ENCODE measurements at regions not wholly inside any gene's neighbourhood (a gene's known extent, or its start where the extent isn't known, plus 50 kb on each side); places are given as distances from the start of the nearest gene placed in this dataset.

- CTCF ChIA-PET: interaction anchor here (0.6 to 1.3 kb wide), 2 partner anchors 14 to 141 kb away, joined by 3 read pairs; no protein-coding TSS in a partner anchor
Observed at GRCh38 chr4:156659570-156659969, 312.0 kb downstream of the PDGFC start.

GRCh38 chr4:156656896-156657295 lies 314.7 kb downstream of the PDGFC start:
- no peaks in the 10 kb centered on the region for H3K27me3 Mint-ChIP-seq
- no peak overlapping the region for H3K4me3 Mint-ChIP-seq
- no peaks in the 10 kb centered on the region for H3K36me3 Mint-ChIP-seq (ENCODE audit: low read depth)
- DNase-seq: no peak
- POLR2A ChIA-PET: no interaction called here
- H3K27ac Mint-ChIP-seq: no peak overlapping the region
- CTCF ChIA-PET: no interaction called here
- peaks cover 2% of the 10 kb centered on the region for H3K9me3 Mint-ChIP-seq
- no peak for ATAC-seq
- no peaks in the 10 kb centered on the region for H3K4me1 Mint-ChIP-seq (ENCODE audit: low read depth)
- intact Hi-C loops (cut with micrococcal nuclease): no loop called here
- no peak for TF ChIP-seq CTCF (IDR thresholded peaks at IDR 0.05)

More at GRCh38 chr4:156659570-156659969, 312.0 kb downstream of the PDGFC start:
- DNase-seq (no peak), ATAC-seq (no peak)
- H3K27me3 Mint-ChIP-seq: no peaks in the 10 kb centered on the region
- no peaks in the 10 kb centered on the region for H3K36me3 Mint-ChIP-seq (ENCODE audit: low read depth)
- no peak for TF ChIP-seq CTCF (IDR thresholded peaks at IDR 0.05)
- intact Hi-C loops (cut with micrococcal nuclease): no loop called here
- peaks cover 2% of the 10 kb centered on the region for H3K9me3 Mint-ChIP-seq
- POLR2A ChIA-PET: no interaction called here
- H3K4me1 Mint-ChIP-seq (ENCODE audit: low read depth): no peaks in the 10 kb centered on the region
- H3K27ac Mint-ChIP-seq: no peak overlapping the region
- no peak overlapping the region for H3K4me3 Mint-ChIP-seq

GRCh38 chr4:156654410-156654809 lies 317.2 kb downstream of the PDGFC start:
- TF ChIP-seq CTCF (IDR thresholded peaks at IDR 0.05): no peak
- no peak for ATAC-seq
- no peaks in the 10 kb centered on the region for H3K4me1 Mint-ChIP-seq (ENCODE audit: low read depth)
- intact Hi-C loops (cut with micrococcal nuclease): no loop called here
- no peak overlapping the region for H3K4me3 Mint-ChIP-seq
- no peak overlapping the region for H3K27ac Mint-ChIP-seq
- no peaks in the 10 kb centered on the region for H3K36me3 Mint-ChIP-seq (ENCODE audit: low read depth)
- H3K27me3 Mint-ChIP-seq: no peaks in the 10 kb centered on the region
- POLR2A ChIA-PET: no interaction called here
- no peak for DNase-seq
- peaks cover 2% of the 10 kb centered on the region for H3K9me3 Mint-ChIP-seq
- CTCF ChIA-PET: no interaction called here

GRCh38 chr4:156643826-156644225 lies 327.8 kb downstream of the PDGFC start:
- H3K9me3 Mint-ChIP-seq: no peaks in the 10 kb centered on the region
- H3K27me3 Mint-ChIP-seq: no peaks in the 10 kb centered on the region
- intact Hi-C loops (cut with micrococcal nuclease): no loop called here
- no peaks in the 10 kb centered on the region for H3K4me1 Mint-ChIP-seq (ENCODE audit: low read depth)
- TF ChIP-seq CTCF (IDR thresholded peaks at IDR 0.05): no peak
- DNase-seq (no peak), ATAC-seq (no peak)
- no peaks in the 10 kb centered on the region for H3K36me3 Mint-ChIP-seq (ENCODE audit: low read depth)
- no peak overlapping the region for H3K27ac Mint-ChIP-seq
- ChIA-PET CTCF (no interaction called here), POLR2A (no interaction called here)
- H3K4me3 Mint-ChIP-seq: no peak overlapping the region

GRCh38 chr4:156642161-156642560 lies 329.4 kb downstream of the PDGFC start:
- no peak for TF ChIP-seq CTCF (IDR thresholded peaks at IDR 0.05)
- Mint-ChIP-seq H3K27me3 (no peaks in the 10 kb centered on the region), H3K27ac (no peak overlapping the region), H3K4me1 (ENCODE audit: low read depth) (no peaks in the 10 kb centered on the region), H3K4me3 (no peak overlapping the region), H3K9me3 (no peaks in the 10 kb centered on the region), H3K36me3 (ENCODE audit: low read depth) (no peaks in the 10 kb centered on the region)
- no peak for DNase-seq
- ChIA-PET POLR2A (no interaction called here), CTCF (no interaction called here)
- ATAC-seq: no peak
- intact Hi-C loops (cut with micrococcal nuclease): no loop called here

Data from activated CD8-positive, alpha-beta T cell treated with anti-CD3 and anti-CD28 coated beads for 36 hours (primary cell).